IMR-90 (cell line): ENCODE measurements at regions not wholly inside any gene's neighbourhood (a gene's known extent, or its start where the extent isn't known, plus 50 kb on each side); places are given as distances from the start of the nearest gene placed in this dataset.

Experiments used
- CTCF ChIP-seq: conservative IDR thresholded peaks from 2 replicates; pipeline ENCODE4 v1.5.1; 2012; ENCODE audit warnings: mild to moderate bottlenecking, low read depth, low read length, improper control_type of control experiment
- POLR2A ChIP-seq: IDR thresholded peaks from 2 replicates; pipeline ENCODE4 v1.6.1; 2012; ENCODE audit warnings: mild to moderate bottlenecking, low read depth, low read length

GRCh38 chrX:36721990-36722389 is 286.2 kb upstream of the FAM47C start:
- TF ChIP-seq CTCF, result no peak
- no peak for TF ChIP-seq POLR2A
